GM19240 (cell line): ENCODE measurements at regions not wholly inside any gene's neighbourhood (a gene's known extent, or its start where the extent isn't known, plus 50 kb on each side); places are given as distances from the start of the nearest gene placed in this dataset.

Source experiments
- DNase-seq: peaks from one replicate; pipeline ENCODE4 v3.0.0; 2011; ENCODE audit warnings: low spot score; ENCODE audit not compliant: insufficient read length

GRCh38 chr12:69061574-69061973 is 128.6 kb upstream of the CPM start:
- no peak for DNase-seq

- DNase-seq: no peak
Observed at GRCh38 chr12:69062621-69063237, 129.8 kb upstream of the CPM start.

GRCh38 chr12:69064734-69065443 is 131.9 kb upstream of the CPM start:
- DNase-seq: no peak

GRCh38 chr12:69065775-69066174 is 132.8 kb upstream of the CPM start:
- no peak for DNase-seq

- DNase-seq: no peak
Observed at GRCh38 chr12:69066492-69067373, 133.8 kb upstream of the CPM start.

- no peak for DNase-seq
Observed at GRCh38 chr12:69067713-69068112, 134.7 kb upstream of the CPM start.

- DNase-seq: no peak
Observed at GRCh38 chr12:69068448-69068847, 135.5 kb upstream of the CPM start.

- no peak for DNase-seq
Observed at GRCh38 chr12:69069479-69069878, 136.5 kb upstream of the CPM start.

- DNase-seq: peak; percentile 42
Observed at GRCh38 chr12:69070319-69071090, 137.5 kb upstream of the CPM start.

GRCh38 chr12:69071091-69071370 is 138.1 kb upstream of the CPM start:
- DNase-seq: no peak

GRCh38 chr12:69073035-69073434 is 140.1 kb upstream of the CPM start:
- DNase-seq: no peak

GRCh38 chr12:69074556-69075349 is 141.8 kb upstream of the CPM start:
- DNase-seq: no peak

- DNase-seq: no peak
Observed at GRCh38 chr12:69083689-69084088, 150.7 kb upstream of the CPM start.

GRCh38 chr12:69084816-69085378 is 151.9 kb upstream of the CPM start:
- DNase-seq: no peak

- no peak for DNase-seq
Observed at GRCh38 chr12:69085852-69086251, 152.9 kb upstream of the CPM start.

GRCh38 chr12:69087986-69088385 is 151.4 kb upstream of the CPSF6 start:
- no peak for DNase-seq

- no peak for DNase-seq
Observed at GRCh38 chr12:69090722-69091121, 148.6 kb upstream of the CPSF6 start.

- no peak for DNase-seq
Observed at GRCh38 chr12:69091442-69092017, 147.8 kb upstream of the CPSF6 start.

- no peak for DNase-seq
Observed at GRCh38 chr12:69092137-69092536, 147.2 kb upstream of the CPSF6 start.

GRCh38 chr12:69094606-69095216 is 144.7 kb upstream of the CPSF6 start:
- no peak for DNase-seq
